GM19025 (cell line): ENCODE measurements at regions not wholly inside any gene's neighbourhood (a gene's known extent, or its start where the extent isn't known, plus 50 kb on each side); places are given as distances from the start of the nearest gene placed in this dataset.

ENCODE experiments used
- ATAC-seq: cut with Tn5 transposase; IDR thresholded peaks from one replicate; pipeline ENCODE4 v1.9.1; 2021; ENCODE audit warnings: mild to moderate bottlenecking, low read depth, moderate library complexity; ENCODE audit not compliant: unreplicated experiment

DNA sequence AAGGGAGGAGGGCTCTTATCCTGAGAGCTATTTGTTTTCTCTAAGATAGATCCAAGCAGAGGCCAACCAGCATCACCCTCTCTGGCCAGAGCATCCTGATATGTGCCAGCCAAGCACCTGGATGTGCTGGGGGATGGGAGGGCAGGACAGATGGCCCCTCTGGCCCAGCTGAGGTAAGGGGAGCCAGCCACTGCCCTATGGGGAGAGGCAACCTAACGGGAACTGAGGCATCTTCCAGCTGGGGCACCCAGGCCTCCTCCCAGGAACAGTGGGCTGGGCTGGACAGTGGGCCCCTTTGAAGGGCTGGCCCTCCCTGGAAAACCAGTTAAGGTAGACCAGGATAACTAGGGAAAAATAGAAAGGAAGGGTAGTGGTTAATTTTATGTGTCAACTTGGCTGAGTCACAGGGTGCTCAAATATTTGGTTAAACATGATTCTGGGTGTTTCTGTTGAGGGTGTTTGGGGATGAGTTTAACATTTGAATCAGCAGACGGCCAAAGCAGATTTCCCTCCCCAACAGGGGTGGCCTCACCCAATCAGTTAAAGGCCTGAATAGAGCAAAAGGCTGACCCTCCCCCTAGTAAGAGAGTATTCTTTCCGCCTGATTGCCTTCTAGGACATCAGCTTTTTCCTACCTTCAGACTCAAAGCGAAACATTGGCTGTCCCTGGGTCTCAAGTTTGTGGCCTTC, 595.1 kb downstream of the BUD13 start:
- no peak for ATAC-seq

DNA sequence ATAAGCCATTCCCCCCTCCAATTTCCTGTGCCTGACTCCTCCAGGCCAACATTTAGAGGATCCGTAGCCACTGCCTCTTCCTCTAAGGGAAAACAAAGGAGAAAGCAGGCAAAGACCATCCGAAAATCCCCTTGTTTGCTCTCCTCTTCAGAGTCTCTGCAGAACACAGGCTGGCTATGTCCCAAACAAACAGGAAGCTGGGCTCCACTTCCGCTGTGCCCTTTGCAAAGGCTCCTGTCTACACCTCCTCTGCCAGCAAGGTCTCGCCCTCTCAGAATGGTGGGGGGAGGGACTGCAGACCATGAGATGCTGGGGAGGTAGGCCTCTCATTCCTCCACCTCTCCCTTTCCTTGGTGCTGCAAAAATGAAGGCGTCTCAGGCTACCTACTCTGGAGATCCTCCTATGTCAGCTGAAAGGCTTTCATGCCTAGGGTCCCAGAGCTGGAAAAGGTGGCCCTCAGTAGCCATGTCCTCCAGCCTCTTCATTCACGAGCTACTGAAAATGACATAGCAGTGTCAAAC, 596.2 kb downstream of the BUD13 start:
- no peak for ATAC-seq

DNA sequence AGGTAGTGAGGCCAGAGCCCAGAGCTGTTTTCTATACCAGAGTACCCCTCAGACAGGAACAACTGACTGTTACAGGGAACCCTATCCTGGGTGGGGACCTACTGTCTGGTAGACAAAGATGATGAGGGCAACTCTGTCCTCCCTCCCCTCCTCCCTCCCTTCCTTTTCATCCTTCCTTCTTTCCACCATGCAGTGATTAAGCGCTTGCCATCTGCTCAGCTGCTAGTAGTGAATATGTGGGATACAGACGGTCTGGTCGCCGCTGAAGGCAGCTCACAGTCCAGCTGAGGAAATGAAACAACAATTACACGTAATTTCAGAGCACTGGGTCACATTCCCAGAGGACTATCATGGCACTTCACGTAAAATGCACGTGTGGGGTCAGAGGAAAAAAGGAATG, 597.1 kb downstream of the BUD13 start:
- ATAC-seq, result no peak

DNA sequence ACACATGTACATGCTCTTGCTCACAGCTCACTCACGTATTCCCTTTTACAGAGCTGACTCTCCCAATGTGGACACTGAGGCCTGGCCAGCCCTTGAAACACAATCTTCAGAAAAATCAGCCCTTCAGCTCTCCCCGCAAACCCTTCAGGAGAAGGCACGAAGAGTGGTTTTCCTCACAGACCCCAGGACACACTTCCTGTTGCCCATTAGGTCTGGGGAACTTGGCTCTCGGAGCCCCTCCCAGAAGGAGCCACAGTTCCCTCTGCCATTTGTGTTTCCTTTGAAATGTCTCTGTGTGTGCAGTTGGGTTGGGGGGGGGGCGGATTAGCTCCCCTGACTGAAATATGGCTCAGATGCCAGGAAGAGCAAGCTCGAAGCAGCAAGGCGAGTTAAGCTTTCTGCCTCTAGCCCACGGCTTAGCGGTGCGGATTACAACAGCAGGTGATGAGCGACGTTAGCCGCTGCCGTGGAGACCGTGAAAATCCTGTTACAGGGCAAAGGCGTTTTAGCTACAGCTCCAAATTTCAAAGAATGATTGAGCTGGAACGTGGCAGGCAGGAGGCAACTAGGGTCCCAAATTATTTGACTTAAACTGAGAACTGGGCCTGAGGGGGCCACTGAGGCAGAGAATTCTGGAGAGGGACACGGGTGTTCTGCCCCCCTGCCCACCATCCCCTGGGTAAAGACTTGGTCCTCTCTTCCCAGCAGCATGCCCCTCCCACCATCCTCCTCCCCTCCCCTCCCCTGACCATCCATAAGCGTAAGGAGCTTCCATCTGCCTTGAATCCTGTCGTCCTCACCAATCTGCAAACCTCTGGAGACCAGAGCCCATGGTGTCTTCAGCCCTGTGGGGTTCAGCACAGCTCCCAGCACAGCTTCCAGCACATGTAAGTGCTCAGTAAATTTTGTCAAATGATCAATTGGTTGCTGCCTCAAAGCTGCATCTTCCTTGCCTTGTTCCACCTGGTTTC, 598.6 kb downstream of the BUD13 start:
- ATAC-seq, result no peak

DNA sequence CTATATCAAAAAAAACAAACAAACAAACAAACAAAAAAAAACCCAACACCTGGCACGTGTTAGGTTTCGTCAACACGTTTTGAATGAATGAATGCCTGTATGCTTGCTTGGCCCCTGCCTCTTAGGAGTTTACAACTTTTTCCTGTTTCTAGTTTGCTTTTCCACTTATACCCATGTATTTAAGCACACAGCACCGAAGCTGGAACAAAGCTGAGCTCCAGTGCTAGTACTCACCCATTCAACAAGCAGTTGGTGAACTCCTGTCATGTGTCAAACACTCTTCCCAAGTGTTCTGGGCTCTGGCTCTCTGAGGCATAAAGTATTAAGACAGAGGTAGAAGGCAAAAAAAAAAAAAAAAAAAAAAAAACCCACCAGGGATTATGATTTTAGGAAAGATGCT, 599.3 kb downstream of the BUD13 start:
- no peak for ATAC-seq

DNA sequence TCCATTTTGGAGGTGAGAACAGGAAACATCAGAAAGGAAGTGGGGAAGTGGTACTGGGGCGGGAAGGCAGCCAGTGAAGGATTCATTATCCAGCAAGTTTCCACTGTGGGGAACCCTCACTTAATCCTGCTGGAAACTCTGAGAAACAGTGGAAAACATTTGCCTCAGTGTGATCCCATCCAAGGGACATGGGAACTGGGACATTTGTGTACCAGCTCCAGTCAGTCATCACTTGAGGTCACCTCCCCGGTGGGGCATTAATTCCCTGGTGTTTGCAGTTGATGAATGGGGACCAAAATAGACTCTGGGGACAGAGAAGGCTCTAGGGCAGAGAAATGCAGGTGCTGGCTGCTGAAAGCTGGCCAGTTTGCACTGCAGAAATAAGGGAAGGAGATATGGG, 599.9 kb downstream of the BUD13 start:
- no peak for ATAC-seq

DNA sequence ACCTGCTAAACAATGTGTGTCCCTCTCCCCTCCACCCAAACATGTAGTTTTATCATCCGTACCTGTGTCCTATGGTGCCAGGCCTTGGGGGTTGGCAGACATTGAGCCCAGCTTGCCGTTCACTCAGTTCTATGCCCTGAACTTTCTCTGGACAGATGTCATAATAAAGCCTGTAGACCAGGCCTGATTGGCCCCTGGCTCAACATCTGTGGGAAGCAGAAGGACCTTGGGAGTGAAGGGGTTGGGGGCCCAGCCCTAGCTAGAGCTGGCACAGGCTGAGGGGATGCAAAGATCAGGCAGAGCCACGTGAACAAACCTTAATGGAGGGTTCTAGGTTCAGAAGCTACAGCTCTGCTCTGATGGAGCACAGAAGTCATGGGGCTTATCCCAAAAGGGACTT, 600.6 kb downstream of the BUD13 start:
- no peak for ATAC-seq

DNA sequence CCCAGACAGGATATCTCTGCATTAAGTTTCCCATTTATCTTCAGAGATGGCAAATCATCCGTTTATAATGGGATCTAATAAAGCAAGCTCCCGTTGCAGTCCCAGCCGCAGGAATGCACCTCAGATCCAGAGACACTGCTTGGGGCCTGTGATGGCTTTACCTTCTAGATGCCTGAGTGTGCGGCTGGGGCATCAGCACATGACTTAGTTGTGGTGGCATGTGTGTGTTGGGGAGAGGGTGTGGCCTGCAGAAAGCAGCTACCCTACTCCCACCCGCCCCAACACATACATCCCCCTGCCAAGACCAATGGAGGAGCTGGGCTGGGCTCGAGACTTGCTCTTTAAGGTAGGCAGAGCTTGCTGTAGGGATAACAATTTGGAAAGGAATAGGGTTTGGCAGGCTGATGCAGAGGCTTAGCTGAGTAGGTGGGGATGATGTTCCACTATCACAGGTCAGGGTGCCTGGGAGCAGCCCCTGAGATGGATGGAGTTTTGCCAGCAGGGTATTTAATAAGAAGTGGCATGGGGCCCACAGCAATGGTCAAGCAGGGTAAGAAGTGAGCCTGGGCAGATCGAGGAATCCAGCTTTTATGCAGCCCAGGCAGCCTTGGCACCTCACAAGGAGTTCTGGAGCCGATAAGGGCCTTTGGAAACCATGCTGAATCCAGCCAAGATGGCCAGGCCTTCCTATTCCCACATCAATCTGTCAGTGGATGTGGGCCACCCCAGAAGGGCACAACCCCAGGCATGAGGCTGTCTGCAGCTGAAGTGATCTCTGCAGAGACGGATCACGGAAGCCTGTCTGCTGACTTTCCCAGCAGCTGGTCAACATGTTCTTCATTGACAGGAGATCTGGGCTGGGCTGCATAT, 601.3 kb downstream of the BUD13 start:
- ATAC-seq, result no peak

DNA sequence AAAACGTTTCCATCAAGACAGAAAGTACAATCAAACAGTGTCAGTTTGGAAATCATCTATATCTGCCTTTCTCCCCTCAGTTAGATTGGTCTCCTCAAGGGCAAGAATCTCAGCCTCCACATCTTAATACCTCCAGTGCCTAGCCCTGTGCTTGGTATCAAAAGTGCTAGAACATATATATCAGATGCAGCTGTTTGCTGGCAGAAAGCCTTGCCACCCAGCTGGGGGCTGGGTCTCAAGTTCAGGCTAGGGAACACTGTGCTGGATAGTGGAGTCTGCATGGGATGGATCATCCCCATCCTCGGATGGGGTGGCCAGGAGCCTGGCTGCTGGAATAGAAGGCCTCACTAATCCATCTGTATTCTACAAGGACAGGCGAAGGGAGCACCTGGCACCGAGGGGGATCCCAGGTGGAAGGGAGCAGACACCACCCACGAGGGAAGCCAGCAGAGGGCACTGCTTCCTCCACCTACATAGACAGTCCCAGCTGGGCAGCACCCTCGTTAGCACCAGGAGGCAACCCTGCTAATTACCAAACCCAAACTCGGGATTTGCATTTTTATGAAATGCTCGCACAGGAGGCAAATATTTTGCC, 602.2 kb downstream of the BUD13 start:
- ATAC-seq, result no peak

DNA sequence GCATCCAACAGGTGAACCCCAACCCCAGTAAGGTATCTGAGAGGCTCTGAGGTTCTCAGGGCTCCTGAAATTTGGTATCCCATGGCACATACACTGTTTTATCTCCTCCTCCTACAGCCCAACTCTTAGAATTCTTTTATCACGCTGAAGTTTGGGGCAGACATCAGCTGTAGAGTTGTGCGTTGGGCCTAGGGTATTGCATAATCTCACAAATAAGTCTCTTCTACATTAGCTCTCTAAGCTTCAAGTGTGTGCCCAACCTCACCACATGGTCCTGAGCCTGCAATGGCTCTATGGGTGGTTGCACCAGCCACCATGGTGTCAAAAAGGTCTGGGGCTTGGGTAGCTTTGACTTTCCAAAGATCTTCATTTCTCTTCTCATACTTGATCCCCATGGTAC, 603.0 kb downstream of the BUD13 start:
- ATAC-seq, result no peak

DNA sequence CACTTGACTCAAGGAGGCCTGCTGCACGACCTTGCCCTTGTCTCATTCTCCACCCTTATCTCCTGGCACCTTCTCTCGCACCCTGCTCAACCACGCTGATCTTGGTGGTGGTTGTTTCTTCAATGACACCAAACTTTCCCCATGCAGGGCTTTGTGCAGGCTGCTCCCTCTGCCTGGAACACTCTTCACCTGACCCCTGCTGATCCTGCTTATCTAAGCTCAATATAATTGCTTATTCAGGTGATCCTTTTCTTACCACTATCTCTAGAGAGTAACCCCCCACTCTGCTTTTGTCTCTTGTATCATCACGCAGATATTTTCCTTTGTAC, 604.4 kb downstream of the BUD13 start:
- ATAC-seq, result no peak

DNA sequence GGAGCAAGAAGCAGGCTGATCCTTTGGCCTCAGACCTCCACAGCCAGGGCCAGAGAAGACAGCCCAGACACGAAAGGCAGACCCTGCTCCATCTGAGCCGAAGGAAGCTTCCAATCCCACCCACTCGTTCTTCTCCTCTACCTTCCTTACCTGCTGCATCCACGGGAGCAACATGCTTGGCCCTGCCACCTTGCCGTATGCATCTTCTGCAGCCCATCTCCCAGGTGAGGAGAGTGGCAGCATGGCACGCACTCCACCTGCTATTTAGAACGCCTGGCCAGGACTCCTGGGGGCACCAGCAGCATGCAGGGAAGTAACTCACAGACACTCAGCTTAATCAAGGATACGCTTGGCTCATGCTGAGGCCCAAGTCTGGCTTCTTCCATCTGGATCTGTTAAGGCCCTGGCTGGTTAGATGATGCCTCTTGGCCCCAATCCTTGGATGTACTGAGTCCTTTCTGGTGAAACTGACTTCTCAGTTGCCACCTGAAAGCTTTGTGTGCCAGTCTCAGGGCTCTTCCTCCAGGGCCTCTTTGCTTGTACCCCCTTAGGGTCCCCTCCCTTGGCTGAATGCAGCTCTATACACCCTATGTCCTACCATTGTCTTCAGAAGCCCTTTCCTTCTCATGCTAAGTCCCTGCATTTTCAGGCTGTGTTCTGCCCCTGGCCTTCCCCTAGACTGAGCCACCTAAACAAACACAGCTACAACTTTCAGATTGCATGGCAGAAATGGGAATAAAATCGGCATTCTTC, 604.9 kb downstream of the BUD13 start:
- ATAC-seq, result no peak

DNA sequence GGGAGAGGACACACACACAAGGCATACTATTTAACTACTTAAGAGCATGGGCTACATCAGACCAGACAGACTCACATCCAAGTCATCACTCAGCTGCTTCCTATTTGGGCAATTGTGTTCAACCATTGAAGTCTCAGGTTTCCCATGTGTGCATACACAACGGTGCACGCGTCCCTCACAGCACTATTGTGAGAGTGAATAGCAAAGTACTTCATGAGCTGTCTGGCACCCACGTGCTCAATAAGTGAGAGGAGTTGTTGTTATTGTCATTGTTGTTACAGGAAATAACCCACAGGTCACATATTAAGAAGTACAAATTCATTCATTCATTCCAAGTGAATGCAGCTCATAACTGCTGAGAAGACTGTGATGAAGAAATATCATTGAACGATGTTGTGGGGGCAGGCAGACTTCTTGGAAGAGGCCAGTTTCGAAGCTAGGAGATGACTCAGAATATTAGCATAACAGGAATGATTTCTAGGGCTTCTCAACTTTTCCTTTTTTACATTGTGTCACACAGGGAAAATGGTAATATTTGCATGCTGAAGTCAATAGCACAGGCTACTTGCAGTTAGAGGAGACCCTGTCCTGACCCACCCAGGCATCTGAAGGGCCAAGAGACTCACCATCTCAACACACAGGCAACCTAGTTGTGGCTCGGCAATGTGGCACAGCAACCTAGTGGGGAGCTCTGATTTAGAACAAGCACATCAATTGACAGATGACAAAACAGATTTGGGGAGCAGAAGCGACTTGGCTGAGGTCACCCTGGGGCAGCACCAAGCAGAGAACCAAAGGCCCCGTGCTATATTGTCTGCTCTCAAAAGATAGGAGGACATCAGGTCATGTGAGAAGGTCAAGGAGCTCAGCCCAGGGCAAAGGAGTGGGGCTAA, 606.0 kb downstream of the BUD13 start:
- no peak for ATAC-seq

DNA sequence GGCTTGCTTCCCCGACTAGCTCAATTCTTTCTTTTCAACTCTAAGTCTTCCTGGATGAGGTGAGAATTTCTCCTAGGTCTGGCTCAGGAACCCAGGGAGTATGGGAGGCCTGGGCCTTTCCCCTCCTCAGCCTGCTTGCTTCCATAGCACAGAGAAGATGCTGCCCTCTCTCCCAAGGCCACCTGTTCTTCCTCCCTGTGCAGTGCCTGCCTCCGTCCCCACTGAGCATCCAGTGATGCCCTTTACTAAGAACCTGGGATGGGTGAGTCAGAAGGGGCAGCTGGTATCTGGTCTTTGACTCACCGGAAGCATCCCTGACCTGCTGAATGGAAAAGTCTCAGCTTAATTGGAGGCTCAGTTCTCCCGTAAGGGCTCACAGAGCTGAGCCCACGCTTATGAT, 607.9 kb downstream of the BUD13 start:
- ATAC-seq, result no peak

DNA sequence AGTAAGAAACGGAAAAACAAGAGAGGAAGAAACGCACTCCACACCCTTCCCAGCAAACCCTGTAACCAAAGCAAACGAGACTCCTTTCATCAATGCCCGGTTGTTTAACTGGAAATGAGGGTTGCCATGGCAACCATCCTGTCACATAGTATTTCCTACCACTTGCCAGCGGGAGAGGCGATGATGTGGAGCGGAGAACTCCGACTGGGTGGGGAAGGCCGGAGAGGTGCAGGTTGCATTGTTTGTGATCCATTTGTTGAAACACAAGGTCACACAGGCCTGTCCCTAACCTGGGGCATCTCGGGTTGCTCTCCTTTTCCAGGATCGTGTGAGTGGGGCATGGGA, 609.9 kb downstream of the BUD13 start:
- no peak for ATAC-seq

DNA sequence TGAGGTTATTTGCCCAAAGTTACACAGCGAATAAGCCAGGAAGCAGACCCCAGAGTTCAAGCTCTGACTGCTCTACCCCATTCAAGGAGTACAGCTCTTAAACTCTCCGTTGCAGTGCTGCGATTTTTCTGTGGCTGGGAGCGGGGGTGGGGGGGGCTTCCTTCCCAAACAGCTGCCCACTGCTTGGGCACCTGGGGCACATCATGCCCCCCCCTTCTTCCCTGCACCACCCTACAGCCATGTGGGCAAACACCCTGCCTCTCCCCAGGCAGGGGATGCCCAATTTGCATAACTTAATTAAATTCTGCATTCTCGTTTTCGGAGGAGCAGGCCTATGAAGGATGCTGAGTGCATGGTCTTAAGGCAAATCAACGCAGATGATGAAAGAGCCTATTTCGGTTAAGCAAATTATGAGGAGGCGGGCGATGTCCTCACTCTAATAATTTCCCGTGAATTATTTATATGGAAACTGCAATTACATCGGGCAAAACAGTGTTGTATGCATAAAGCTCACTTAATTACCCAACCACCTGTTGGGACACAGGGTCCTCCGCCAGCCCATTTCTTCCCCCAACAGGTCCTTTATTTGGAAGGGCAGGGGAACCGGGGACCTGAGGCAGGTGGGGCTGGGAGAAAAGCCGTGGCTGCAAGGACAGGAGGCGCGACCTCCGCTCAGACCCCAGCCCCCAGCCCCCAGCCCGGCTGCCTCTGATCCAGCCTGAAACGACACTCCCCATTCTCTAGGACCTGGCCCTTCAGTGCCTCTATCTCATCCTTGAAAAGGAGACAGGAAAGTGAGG, 610.5 kb downstream of the BUD13 start:
- no peak for ATAC-seq

DNA sequence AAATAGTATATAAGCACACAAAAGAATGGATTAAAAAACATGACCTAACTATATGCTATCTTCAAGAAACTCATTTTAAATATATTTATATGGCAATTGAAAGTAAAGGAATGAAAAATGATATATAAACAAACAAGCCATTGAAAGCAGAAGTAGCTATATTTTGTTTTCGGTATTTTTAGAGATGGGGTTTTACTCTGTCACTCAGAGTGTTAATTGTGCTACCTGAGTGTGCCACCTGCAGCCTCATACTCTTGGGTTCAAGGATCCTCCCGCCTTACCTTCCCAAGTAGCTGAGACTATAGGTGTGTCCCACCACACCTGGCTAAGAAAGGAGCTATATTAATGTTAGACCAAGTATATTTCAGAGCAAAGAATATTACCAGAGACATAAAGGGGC, 624.1 kb downstream of the BUD13 start:
- no peak for ATAC-seq

DNA sequence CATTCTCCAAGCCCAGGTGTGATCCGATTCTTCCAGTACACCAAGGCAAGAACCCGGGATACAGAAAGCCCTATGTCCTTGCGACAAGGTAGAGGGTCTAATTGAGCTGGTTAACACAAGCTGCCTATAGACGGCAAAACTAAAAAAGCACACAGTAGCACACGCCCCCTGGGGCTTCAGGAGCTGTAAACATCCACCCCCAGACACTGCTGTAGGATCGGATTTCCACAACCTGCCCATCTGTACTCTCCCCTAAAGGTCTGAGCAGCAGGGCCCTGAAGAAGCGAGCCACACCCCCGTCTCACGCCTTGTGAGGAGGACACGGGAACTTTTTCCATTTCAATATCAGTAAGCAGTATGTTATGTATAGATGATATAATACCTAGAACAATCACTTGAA, 624.7 kb downstream of the BUD13 start:
- ATAC-seq, result no peak
